Adrenal gland (tissue), 5 donors: ENCODE measurements at regions not wholly inside any gene's neighbourhood (a gene's known extent, or its start where the extent isn't known, plus 50 kb on each side); places are given as distances from the start of the nearest gene placed in this dataset.

Source experiments
- POLR2A ChIP-seq, 2 donors: fragments of 450-650 bp; IDR thresholded peaks; one replicate each; pipeline ENCODE4 v1.6.1; 2017; ENCODE audit warnings: antibody characterized with exemption in 2 of 2, mild to moderate bottlenecking in 2 of 2, moderate library complexity in 1 of 2
- TF ChIP-seq, protein P1 (sequence below), 6 experiments: fragments of 450-650 bp in 4 of 6; fragments of 200-600 bp in 2 of 6; sonication (generic) in 1 of 6; IDR thresholded peaks; 1 replicate in 5 of 6; 2 replicates in 1 of 6; pipeline versions ENCODE4 v1.5.1 to v1.8.0; 2016 to 2021; ENCODE audit warnings: antibody characterized with exemption in 6 of 6, mild to moderate bottlenecking in 2 of 6, moderate library complexity in 1 of 6
- donor health status: DM: no; HTN: no; CAD: no.

DNA sequence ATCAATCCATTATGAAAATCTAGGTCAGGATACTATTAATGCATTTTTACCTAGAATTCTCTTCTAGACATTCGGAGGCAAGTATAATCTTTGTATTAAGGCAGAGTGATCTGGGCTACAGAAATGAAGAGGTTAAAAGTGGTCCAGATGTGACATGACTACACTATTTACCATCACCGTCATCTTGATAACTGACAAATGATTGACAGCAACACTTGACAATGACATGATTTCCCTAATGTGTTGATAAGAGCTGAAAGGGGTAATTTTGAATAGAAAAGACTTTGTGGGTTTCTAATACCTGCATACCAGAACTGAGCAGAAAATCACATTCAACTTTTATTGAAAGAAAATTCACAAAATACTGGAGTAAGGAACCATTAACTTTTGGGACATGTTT lies 718.9 kb upstream of the MAP3K7 start:
- no peak for TF ChIP-seq POLR2A (IDR thresholded peaks at IDR 0.05)
- TF ChIP-seq, protein P1, sequence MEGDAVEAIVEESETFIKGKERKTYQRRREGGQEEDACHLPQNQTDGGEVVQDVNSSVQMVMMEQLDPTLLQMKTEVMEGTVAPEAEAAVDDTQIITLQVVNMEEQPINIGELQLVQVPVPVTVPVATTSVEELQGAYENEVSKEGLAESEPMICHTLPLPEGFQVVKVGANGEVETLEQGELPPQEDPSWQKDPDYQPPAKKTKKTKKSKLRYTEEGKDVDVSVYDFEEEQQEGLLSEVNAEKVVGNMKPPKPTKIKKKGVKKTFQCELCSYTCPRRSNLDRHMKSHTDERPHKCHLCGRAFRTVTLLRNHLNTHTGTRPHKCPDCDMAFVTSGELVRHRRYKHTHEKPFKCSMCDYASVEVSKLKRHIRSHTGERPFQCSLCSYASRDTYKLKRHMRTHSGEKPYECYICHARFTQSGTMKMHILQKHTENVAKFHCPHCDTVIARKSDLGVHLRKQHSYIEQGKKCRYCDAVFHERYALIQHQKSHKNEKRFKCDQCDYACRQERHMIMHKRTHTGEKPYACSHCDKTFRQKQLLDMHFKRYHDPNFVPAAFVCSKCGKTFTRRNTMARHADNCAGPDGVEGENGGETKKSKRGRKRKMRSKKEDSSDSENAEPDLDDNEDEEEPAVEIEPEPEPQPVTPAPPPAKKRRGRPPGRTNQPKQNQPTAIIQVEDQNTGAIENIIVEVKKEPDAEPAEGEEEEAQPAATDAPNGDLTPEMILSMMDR (IDR thresholded peaks at IDR 0.05), result no peak
